HG03469 (cell line): ENCODE measurements at regions not wholly inside any gene's neighbourhood (a gene's known extent, or its start where the extent isn't known, plus 50 kb on each side); places are given as distances from the start of the nearest gene placed in this dataset.

Experiments
- ATAC-seq: cut with Tn5 transposase; IDR thresholded peaks from one replicate; pipeline ENCODE4 v1.9.1; 2021; ENCODE audit warnings: mild to moderate bottlenecking, moderate library complexity, moderate number of reproducible peaks; ENCODE audit not compliant: unreplicated experiment

GRCh38 chr13:102993348-102993747 lies 72.9 kb downstream of the SLC10A2 start:
- ATAC-seq = no peak

DNA sequence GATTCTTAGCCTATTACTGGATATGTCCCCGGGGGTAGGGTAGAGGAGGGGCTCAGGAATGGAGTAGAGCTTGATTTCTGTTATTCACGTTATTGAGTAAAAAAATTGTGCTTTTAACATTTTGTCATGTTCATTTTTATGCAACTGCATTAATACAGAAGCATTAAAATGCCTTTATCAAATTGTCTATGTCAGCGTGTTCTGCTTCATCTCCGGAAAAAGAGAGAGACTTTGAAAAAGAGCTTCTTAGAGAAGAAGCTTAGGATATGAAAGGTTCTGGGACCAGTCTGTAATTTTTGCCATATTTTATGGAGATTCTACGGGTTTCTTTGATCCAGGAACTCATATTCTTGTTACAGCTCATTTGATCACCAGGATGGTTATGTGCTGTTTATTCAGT lies 82.0 kb downstream of the SLC10A2 start:
- ATAC-seq = no peak

- ATAC-seq = no peak
Measured at GRCh38 chr13:102983496-102983895, 82.7 kb downstream of the SLC10A2 start.

GRCh38 chr13:102980331-102980982 lies 85.8 kb downstream of the SLC10A2 start:
- ATAC-seq = no peak

- no peak for ATAC-seq
Measured at GRCh38 chr13:102978168-102978567, 88.0 kb downstream of the SLC10A2 start.

DNA sequence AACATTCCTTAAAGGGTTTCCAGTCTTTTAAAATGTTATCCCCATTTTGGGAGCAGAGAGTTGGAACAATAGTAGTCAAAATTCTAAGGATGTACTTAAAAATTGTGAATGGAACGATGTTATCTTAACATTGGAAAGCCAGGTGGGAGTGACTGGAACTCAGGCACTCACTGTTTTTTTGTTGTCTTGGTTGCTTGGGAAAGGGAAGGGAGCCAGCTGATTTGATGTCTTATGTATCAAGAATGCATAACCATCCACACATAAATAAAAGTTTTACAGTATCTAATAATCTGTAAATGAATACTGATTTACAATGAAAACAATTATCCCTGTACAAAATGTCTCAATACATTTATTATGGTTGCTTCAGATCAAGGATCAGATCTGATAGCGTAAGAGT lies 88.7 kb downstream of the SLC10A2 start:
- no peak for ATAC-seq

GRCh38 chr13:102974317-102975087 lies 91.7 kb downstream of the SLC10A2 start:
- ATAC-seq = no peak

- no peak for ATAC-seq
Measured at GRCh38 chr13:102972191-102972590, 94.0 kb downstream of the SLC10A2 start.

- ATAC-seq = peak; percentile 85
Measured at GRCh38 chr13:102970542-102970941, 95.7 kb downstream of the SLC10A2 start.

- no peak for ATAC-seq
Measured at GRCh38 chr13:102968572-102969228, 97.5 kb downstream of the SLC10A2 start.

DNA sequence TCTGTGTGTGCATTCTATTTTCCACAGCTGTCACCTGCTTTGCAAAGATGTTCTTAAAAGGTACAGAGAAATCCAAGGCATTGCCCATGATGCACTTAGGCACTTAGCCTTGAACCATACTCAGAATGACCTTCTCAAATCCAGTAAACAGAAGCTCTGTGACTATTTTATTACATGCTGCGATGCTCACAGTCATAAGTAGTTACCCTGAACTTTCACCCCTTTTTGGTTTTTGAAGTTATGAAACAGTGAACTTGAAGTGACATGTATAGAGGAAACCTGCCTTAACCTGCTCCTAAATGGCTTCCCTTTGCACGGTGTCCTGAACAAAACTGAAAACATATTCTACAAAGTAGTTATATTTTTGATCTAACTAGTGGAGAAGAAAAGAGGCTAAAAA lies 100.4 kb downstream of the SLC10A2 start:
- no peak for ATAC-seq

- ATAC-seq = no peak
Measured at GRCh38 chr13:102962430-102962829, 103.8 kb downstream of the SLC10A2 start.

- ATAC-seq = no peak
Measured at GRCh38 chr13:102960959-102961358, 105.3 kb downstream of the SLC10A2 start.

DNA sequence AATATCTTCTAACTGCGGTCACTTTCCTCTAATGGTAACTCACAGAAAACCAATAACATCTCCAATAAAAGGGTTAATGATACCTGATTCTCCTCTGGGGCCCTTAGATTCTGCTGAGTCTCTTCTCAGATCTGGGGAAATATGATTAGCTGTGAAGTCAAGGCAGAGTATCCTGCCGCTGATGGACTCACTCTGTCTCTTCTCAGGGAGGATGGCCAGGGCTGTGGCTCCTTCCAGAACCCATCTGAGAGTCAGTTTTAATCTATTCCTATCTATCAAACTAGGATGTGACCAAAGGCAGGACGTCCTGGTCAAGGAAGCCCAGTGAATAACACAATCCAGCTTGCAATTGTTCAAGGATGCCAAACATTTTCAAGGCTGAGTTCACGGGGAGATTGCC lies 109.8 kb downstream of the SLC10A2 start:
- ATAC-seq = no peak

- no peak for ATAC-seq
Measured at GRCh38 chr13:102954350-102954749, 108.5 kb downstream of the ERCC5 start.

GRCh38 chr13:102951808-102952207 lies 106.0 kb downstream of the ERCC5 start:
- no peak for ATAC-seq

- ATAC-seq = no peak
Measured at GRCh38 chr13:102947745-102948405, 102.0 kb downstream of the ERCC5 start.

- ATAC-seq = no peak
Measured at GRCh38 chr13:102945886-102946285, 100.1 kb downstream of the ERCC5 start.

- ATAC-seq = no peak
Measured at GRCh38 chr13:102945324-102945815, 99.5 kb downstream of the ERCC5 start.

DNA sequence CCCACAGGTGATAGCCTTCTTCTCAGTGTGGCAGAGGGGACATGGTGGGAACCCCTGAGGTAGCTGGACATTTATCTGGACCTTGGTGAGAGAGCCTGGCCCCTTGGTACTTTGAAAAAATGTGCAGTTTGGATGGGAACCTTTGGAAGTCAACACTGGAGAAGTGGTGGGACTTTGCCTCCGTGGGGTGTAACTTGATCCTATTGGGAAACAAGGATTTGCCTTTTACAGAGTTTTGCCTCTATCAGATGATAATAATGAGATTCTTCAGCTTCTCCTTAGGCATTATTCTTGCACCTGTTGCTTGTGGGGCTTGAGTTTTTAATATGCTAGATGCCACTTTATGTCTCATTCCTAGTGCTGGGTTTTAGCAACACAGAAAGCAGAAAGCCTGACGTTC lies 99.0 kb downstream of the ERCC5 start:
- no peak for ATAC-seq

GRCh38 chr13:102940770-102941169 lies 94.9 kb downstream of the ERCC5 start:
- ATAC-seq = no peak
